K562 (cell line): ENCODE measurements at regions not wholly inside any gene's neighbourhood (a gene's known extent, or its start where the extent isn't known, plus 50 kb on each side); places are given as distances from the start of the nearest gene placed in this dataset.

Experiments used
- ATAC-seq: fragments of 200-7000 bp; cut with Tn5 transposase; 3 replicates; pipeline ENCODE4 v1.9.1; 2020; ENCODE audit warnings: moderate library complexity
- BruUV-seq: library from RNA; stranded (reverse); fragments of 400-500 nt; replicated peaks from 2 replicates; lab custom pipeline; 2021; lab: Mats Ljungman, UMichigan
- CTCF ChIA-PET: fragments of 300-600 bp; formaldehyde crosslinking; extraction: SDS; loops from one replicate; lab custom pipeline; 2021; ENCODE audit warnings: low intra/inter-chr PET ratio; lab: Yijun Ruan, JAX
- POLR2A ChIA-PET: fragments of 300-600, 350-650 bp; sonication (Branson Sonifier 250); formaldehyde crosslinking; extraction: SDS; loops from one replicate; lab custom pipeline; 2021; ENCODE audit warnings: antibody characterized with exemption, inconsistent platforms; lab: Yijun Ruan, JAX
- DNase-seq, 4 experiments: peaks; one replicate each; pipeline versions ENCODE4 v3.0.0 to v3.0.0-alpha.2; 2011 to 2018; ENCODE audit warnings: low spot score in 3 of 4, mixed read lengths in 3 of 4; ENCODE audit errors: extremely low read depth in 1 of 4
- FAIRE-seq: peaks from 2 replicates; lab custom pipeline; 2011; peaks lifted over from hg19 to GRCh38; lab: Jason Lieb, UNC
- H2AFZ ChIP-seq: 2 replicates; pipeline ENCODE4 v1.6.0; 2011; ENCODE audit warnings: low read depth, low read length, control low read depth, inconsistent platforms
- H3K27ac ChIP-seq: fragments of 200-600 bp; 3 replicates; pipeline ENCODE4 v1.8.0; 2011; ENCODE audit warnings: low read depth, mild to moderate bottlenecking, control low read depth, inconsistent platforms, low read length, moderate library complexity, mixed read lengths; ENCODE audit errors: extremely low read depth
- H3K27me3 ChIP-seq, 2 experiments: fragments of 300-600 bp in 1 of 2; 2 replicates in 1 of 2; 3 replicates in 1 of 2; pipeline versions ENCODE4 v1.6.0 to v1.8.0; 2011; ENCODE audit warnings: inconsistent platforms in 2 of 2, low read length in 2 of 2, mild to moderate bottlenecking in 1 of 2, mixed read lengths in 1 of 2, moderate library complexity in 1 of 2; ENCODE audit not compliant: control insufficient read depth in 2 of 2, insufficient read depth in 2 of 2
- H3K36me3 ChIP-seq: fragments of 300-600 bp; 3 replicates; pipeline ENCODE4 v1.8.0; 2011; ENCODE audit warnings: mild to moderate bottlenecking, low read length, inconsistent platforms; ENCODE audit not compliant: control insufficient read depth, insufficient read depth
- H3K4me1 ChIP-seq, 2 experiments: fragments of 200-600 bp in 1 of 2; replicated peaks in 1 of 2; 2 replicates in 1 of 2; 3 replicates in 1 of 2; pipeline versions ENCODE4 v1.5.1 to v1.8.0; 2011; ENCODE audit warnings: inconsistent platforms in 2 of 2, low read length in 2 of 2, mild to moderate bottlenecking in 1 of 2, mixed read lengths in 1 of 2, moderate library complexity in 1 of 2; ENCODE audit not compliant: control insufficient read depth in 2 of 2, insufficient read depth in 2 of 2
- H3K4me2 ChIP-seq: 2 replicates; pipeline ENCODE4 v1.6.1; 2011; ENCODE audit warnings: low read length, control low read depth, inconsistent platforms, mixed read lengths; ENCODE audit not compliant: insufficient read depth
- H3K4me3 ChIP-seq: fragments of 200-600 bp; sonication (generic), shearing (Covaris generic); 2 replicates; pipeline ENCODE4 v1.5.1; 2016; ENCODE audit warnings: control low read depth, inconsistent platforms
- H3K79me2 ChIP-seq: fragments of 200-600 bp; 3 replicates; pipeline ENCODE4 v1.8.0; 2011; ENCODE audit warnings: low read length, inconsistent platforms; ENCODE audit not compliant: control insufficient read depth, insufficient read depth
- H3K9ac ChIP-seq, 2 experiments: 2 replicates each; pipeline versions ENCODE4 v1.6.0 to v1.6.1; 2011; ENCODE audit warnings: low read depth in 2 of 2, low read length in 2 of 2, control low read depth in 1 of 2, inconsistent platforms in 1 of 2, mild to moderate bottlenecking in 1 of 2, mixed read lengths in 1 of 2; ENCODE audit not compliant: insufficient read depth in 1 of 2
- H3K9me1 ChIP-seq: one replicate; pipeline ENCODE4 v1.6.0; 2011; ENCODE audit warnings: inconsistent platforms, mild to moderate bottlenecking, low read length, moderate library complexity; ENCODE audit not compliant: control insufficient read depth, insufficient read depth
- H3K9me3 ChIP-seq: replicated peaks from 2 replicates; pipeline ENCODE4 v1.5.1; 2011; ENCODE audit warnings: low read depth, low read length, inconsistent platforms; ENCODE audit not compliant: control insufficient read depth, insufficient read depth
- H4K20me1 ChIP-seq: replicated peaks from 2 replicates; pipeline ENCODE4 v1.6.1; 2011; ENCODE audit warnings: low read length, inconsistent platforms, mixed read lengths; ENCODE audit not compliant: control insufficient read depth, insufficient read depth
- DACH1 ChIP-seq: fragments of 450-650 bp; IDR thresholded peaks from 2 replicates; pipeline ENCODE4 v1.6.1; 2018; ENCODE audit not compliant: partially characterized antibody
- ETV6 ChIP-seq, 3 experiments: fragments of 150-350 bp in 1 of 3; sonication (generic) in 1 of 3; formaldehyde crosslinking in 1 of 3; IDR thresholded peaks; 2 replicates each; pipeline versions ENCODE4 v1.6.1 to v1.8.0; 2014 to 2022; ENCODE audit warnings: borderline replicate concordance in 2 of 3, low read depth in 2 of 3, antibody characterized with exemption in 1 of 3, low read length in 1 of 3, mild to moderate bottlenecking in 1 of 3, missing genetic modification reagents in 1 of 3
- GTF2E2 ChIP-seq: fragments of 200-800 bp; sonication (Bioruptor generic); IDR thresholded peaks from 2 replicates; pipeline ENCODE4 v1.6.1; 2016; ENCODE audit warnings: missing genetic modification characterization, missing compliant biosample characterization
- HNRNPUL1 ChIP-seq: fragments of 200-400 bp; formaldehyde crosslinking; IDR thresholded peaks from 2 replicates; pipeline ENCODE4 v1.6.1; 2017; ENCODE audit warnings: low read length
- HSF4 ChIP-seq: fragments of 250-450 bp; sonication (Bioruptor Pico); IDR thresholded peaks from 2 replicates; pipeline ENCODE4 v2.1.2; 2022; ENCODE audit warnings: mild to moderate bottlenecking, moderate library complexity, borderline replicate concordance
- MXI1 ChIP-seq: IDR thresholded peaks from 2 replicates; pipeline ENCODE4 v1.6.1; 2011; ENCODE audit warnings: low read depth, mild to moderate bottlenecking, improper control_type of control experiment, low read length
- MYBL2 ChIP-seq, 2 experiments: fragments of 450-650 bp in 1 of 2; sonication (generic) in 1 of 2; formaldehyde crosslinking in 1 of 2; IDR thresholded peaks; 2 replicates each; pipeline versions ENCODE4 v1.6.1 to v1.8.1; 2017 to 2022; ENCODE audit warnings: borderline replicate concordance in 1 of 2, inconsistent platforms in 1 of 2, low read depth in 1 of 2, mild to moderate bottlenecking in 1 of 2, missing genetic modification reagents in 1 of 2, moderate library complexity in 1 of 2
- PML ChIP-seq: IDR thresholded peaks from 2 replicates; pipeline ENCODE4 v1.6.1; 2012; ENCODE audit warnings: low read length, inconsistent platforms
- RBM39 ChIP-seq: fragments of 200-400 bp; formaldehyde crosslinking; optimal IDR thresholded peaks from 2 replicates; pipeline ENCODE3; 2018; ENCODE audit warnings: low read depth, low read length
- SIN3B ChIP-seq: fragments of 450-650 bp; IDR thresholded peaks from 2 replicates; pipeline ENCODE4 v1.6.1; 2017; ENCODE audit warnings: low read depth, mild to moderate bottlenecking, moderate library complexity
- SMAD4 ChIP-seq: fragments of 250-450 bp; sonication (Bioruptor Pico); conservative IDR thresholded peaks from 2 replicates; pipeline ENCODE4 v1.8.0; 2021; ENCODE audit warnings: inconsistent platforms, mild to moderate bottlenecking, moderate library complexity
- THAP7 ChIP-seq: fragments of 250-450 bp; sonication (Bioruptor Pico); IDR thresholded peaks from 2 replicates; pipeline ENCODE4 v1.5.0; 2021
- THRAP3 ChIP-seq: fragments of 450-650 bp; IDR thresholded peaks from 2 replicates; pipeline ENCODE4 v1.6.1; 2016; ENCODE audit warnings: mild to moderate bottlenecking, inconsistent platforms, borderline replicate concordance
- U2AF2 ChIP-seq: fragments of 200-400 bp; formaldehyde crosslinking; optimal IDR thresholded peaks from 2 replicates; pipeline ENCODE3; 2017; ENCODE audit warnings: low read depth, mild to moderate bottlenecking, low read length
- ZNF124 ChIP-seq: sonication (generic); formaldehyde crosslinking; IDR thresholded peaks from 2 replicates; pipeline ENCODE4 v1.8.1; 2022; ENCODE audit warnings: missing genetic modification reagents
- ZNF133 ChIP-seq: fragments of 250-450 bp; sonication (Bioruptor Pico); IDR thresholded peaks from 2 replicates; pipeline ENCODE4 v1.4.0; 2020; ENCODE audit warnings: mild to moderate bottlenecking
- ZNF23 ChIP-seq: fragments of 250-450 bp; sonication (Bioruptor Pico); IDR thresholded peaks from 2 replicates; pipeline ENCODE4 v1.4.0; 2020; ENCODE audit warnings: mild to moderate bottlenecking
- ZNF398 ChIP-seq: fragments of 250-450 bp; sonication (Bioruptor Pico); IDR thresholded peaks from 2 replicates; pipeline ENCODE4 v1.8.0; 2021; ENCODE audit warnings: moderate library complexity, mild to moderate bottlenecking, inconsistent platforms
- ZNF512 ChIP-seq: IDR thresholded peaks from 2 replicates; pipeline ENCODE4 v1.6.1; 2016; ENCODE audit warnings: missing genetic modification characterization, missing compliant biosample characterization
- ZNF699 ChIP-seq: fragments of 250-450 bp; sonication (Bioruptor Pico); IDR thresholded peaks from 2 replicates; pipeline ENCODE4 v1.8.0; 2021; ENCODE audit warnings: mild to moderate bottlenecking, moderate library complexity; ENCODE audit not compliant: insufficient replicate concordance
- WGBS: fragments of 100-300 bp; shearing (Covaris generic); methylation state at CpG from one replicate; pipeline ENCODE4 v1.1.6; 2016; ENCODE audit warnings: low coverage, mixed read lengths; ENCODE audit not compliant: insufficient coverage; ENCODE audit errors: missing lambda C conversion rate; 5-methylcytosine and 5-hydroxymethylcytosine counted together
- in situ Hi-C: fragments of 300-500 bp; cut with MboI; formaldehyde crosslinking; loops from 4 replicates; pipeline ENCODE4 v1.15.0; 2018; ENCODE audit warnings: inconsistent platforms, mixed read lengths
- intact Hi-C: fragments of 100-400 bp; cut with micrococcal nuclease; formaldehyde crosslinking; loops from 2 replicates; pipeline ENCODE4 v1.14.2; 2022

GRCh38 chr15:87193481-87193880 is 1063.1 kb downstream of the NTRK3 start (continued):
- TF ChIP-seq ZNF512 (tag): no peak
- no peak for TF ChIP-seq ETV6 (IDR thresholded peaks at IDR 0.05; ENCODE audit: borderline replicate concordance in 1 of 2, low read depth in 2 of 2, low read length in 1 of 2)
- no peak for TF ChIP-seq ETV6 (CRISPR knock-in tag; IDR thresholded peaks at IDR 0.05; ENCODE audit: borderline replicate concordance)
- TF ChIP-seq SIN3B: no peak
- TF ChIP-seq PML: no peak
- TF ChIP-seq RBM39: no peak

GRCh38 chr15:87167706-87168105 is 1088.0 kb downstream of the AGBL1 start:
- Histone ChIP-seq H3K9ac (no peak overlapping the region), H3K36me3 (no peaks in the 10 kb centered on the region), H3K4me2 (no peak overlapping the region), H2AFZ (no peak overlapping the region), H3K4me1 (no peaks in the 10 kb centered on the region), H3K79me2 (no peaks in the 10 kb centered on the region), H3K27ac (no peak overlapping the region), H4K20me1 (no peaks in the 10 kb centered on the region), H3K27me3 (no peaks in the 10 kb centered on the region), H3K9me1 (no peaks in the 10 kb centered on the region), H3K4me3 (no peak overlapping the region), H3K9me3 (no peaks in the 10 kb centered on the region)
- intact Hi-C loops (no loop called here), in situ Hi-C loops (no loop called here)
- CTCF ChIA-PET: no interaction called here
- FAIRE-seq (no peak), DNase-seq (no peak), ATAC-seq (no peak)
- BruUV-seq: no TSS peak
- POLR2A ChIA-PET: no interaction called here
- 0% methylated on average over 1 of the region's 1 CpG for WGBS
- TF ChIP-seq HNRNPUL1: no peak
- TF ChIP-seq DACH1: no peak
- no peak for TF ChIP-seq SMAD4 (CRISPR knock-in tag)
- TF ChIP-seq ZNF133 (CRISPR knock-in tag): no peak
- no peak for TF ChIP-seq U2AF2
- no peak for TF ChIP-seq THRAP3
- no peak for TF ChIP-seq ZNF23 (CRISPR knock-in tag)
- TF ChIP-seq MXI1: no peak
- no peak for TF ChIP-seq ZNF124 (CRISPR knock-in tag)
- no peak for TF ChIP-seq ZNF699 (CRISPR knock-in tag)
- TF ChIP-seq THAP7 (CRISPR knock-in tag): no peak
- no peak for TF ChIP-seq GTF2E2 (tag)
- no peak for TF ChIP-seq MYBL2 (IDR thresholded peaks at IDR 0.05; ENCODE audit: low read depth)
- TF ChIP-seq MYBL2 (CRISPR knock-in tag; IDR thresholded peaks at IDR 0.05; ENCODE audit: borderline replicate concordance): no peak
- TF ChIP-seq HSF4 (CRISPR knock-in tag): no peak
- TF ChIP-seq ZNF398 (CRISPR knock-in tag): no peak
